GM21515 (cell line): ENCODE measurements at regions not wholly inside any gene's neighbourhood (a gene's known extent, or its start where the extent isn't known, plus 50 kb on each side); places are given as distances from the start of the nearest gene placed in this dataset.

Source experiments
- ATAC-seq: cut with Tn5 transposase; IDR thresholded peaks from one replicate; pipeline ENCODE4 v1.9.1; 2021; ENCODE audit not compliant: unreplicated experiment

- no peak for ATAC-seq
These were observed 191.1 kb downstream of the MAP2K6 start for GRCh38 chr17:69605571-69605970.

- ATAC-seq: no peak
These were observed 191.8 kb downstream of the MAP2K6 start for GRCh38 chr17:69606142-69606800.

- peak; percentile 86 for ATAC-seq
These were observed 192.8 kb downstream of the MAP2K6 start for GRCh38 chr17:69607162-69607834.

GRCh38 chr17:69608141-69608540 is 193.6 kb downstream of the MAP2K6 start:
- ATAC-seq: no peak

- ATAC-seq: no peak
These were observed 194.4 kb downstream of the MAP2K6 start for GRCh38 chr17:69608808-69609472.

GRCh38 chr17:69609473-69610305 is 195.2 kb downstream of the MAP2K6 start:
- ATAC-seq: no peak

- ATAC-seq: no peak
These were observed 205.9 kb downstream of the MAP2K6 start for GRCh38 chr17:69620363-69620762.

GRCh38 chr17:69625474-69625873 is 211.0 kb downstream of the MAP2K6 start:
- no peak for ATAC-seq

GRCh38 chr17:69630056-69630635 is 215.6 kb downstream of the MAP2K6 start:
- ATAC-seq: no peak

GRCh38 chr17:69634844-69635243 is 220.3 kb downstream of the MAP2K6 start:
- no peak for ATAC-seq

GRCh38 chr17:69637446-69638156 is 223.1 kb downstream of the MAP2K6 start:
- no peak for ATAC-seq

- ATAC-seq: no peak
These were observed 224.6 kb downstream of the MAP2K6 start for GRCh38 chr17:69639096-69639495.

GRCh38 chr17:69640073-69640472 is 225.6 kb downstream of the MAP2K6 start:
- no peak for ATAC-seq

- ATAC-seq: no peak
These were observed 229.2 kb downstream of the MAP2K6 start for GRCh38 chr17:69643686-69644085.

GRCh38 chr17:69646729-69647128 is 232.2 kb downstream of the MAP2K6 start:
- no peak for ATAC-seq

GRCh38 chr17:69650881-69651280 is 236.4 kb downstream of the MAP2K6 start:
- no peak for ATAC-seq

- ATAC-seq: no peak
These were observed 237.4 kb downstream of the MAP2K6 start for GRCh38 chr17:69651921-69652320.

- ATAC-seq: no peak
These were observed 240.7 kb downstream of the MAP2K6 start for GRCh38 chr17:69654981-69655855.

GRCh38 chr17:69655902-69656301 is 241.4 kb downstream of the MAP2K6 start:
- no peak for ATAC-seq
